KMS-11 (cell line): ENCODE measurements at regions not wholly inside any gene's neighbourhood (a gene's known extent, or its start where the extent isn't known, plus 50 kb on each side); places are given as distances from the start of the nearest gene placed in this dataset.
"Not testable (repeated sequence)": the region's sequence is repeated elsewhere in the genome, so short reads cannot be mapped to it uniquely, and the experiment has no call there.

Source experiments
- H2AFZ ChIP-seq: fragments of 200-600 bp; sonication (generic); 2 replicates; pipeline ENCODE4 v1.6.1; 2016; ENCODE audit warnings: antibody characterized with exemption, mixed run types, low read depth
- H3K27ac ChIP-seq: fragments of 200-600 bp; sonication (generic); 2 replicates; pipeline ENCODE4 v1.6.1; 2016; ENCODE audit warnings: mild to moderate bottlenecking, mixed run types
- H3K27me3 ChIP-seq: fragments of 200-600 bp; sonication (generic); 2 replicates; pipeline ENCODE4 v1.6.1; 2017; ENCODE audit warnings: mild to moderate bottlenecking, low read depth, mixed run types, moderate library complexity; ENCODE audit not compliant: insufficient read depth
- H3K36me3 ChIP-seq: fragments of 200-600 bp; sonication (generic); 2 replicates; pipeline ENCODE4 v1.6.1; 2017; ENCODE audit warnings: mild to moderate bottlenecking, mixed run types; ENCODE audit not compliant: insufficient read depth
- H3K4me1 ChIP-seq: fragments of 200-600 bp; sonication (generic); 2 replicates; pipeline ENCODE4 v1.6.1; 2016; ENCODE audit warnings: mild to moderate bottlenecking, low read depth, mixed run types; ENCODE audit not compliant: poor library complexity, severe bottlenecking
- H3K4me2 ChIP-seq: fragments of 200-600 bp; sonication (generic); 2 replicates; pipeline ENCODE4 v1.7.0; 2016; ENCODE audit warnings: mild to moderate bottlenecking, mixed run types
- H3K4me3 ChIP-seq: fragments of 200-600 bp; sonication (generic); IDR thresholded peaks from 2 replicates; pipeline ENCODE4 v1.6.1; 2017; ENCODE audit warnings: low read depth, low read length, mixed read lengths; ENCODE audit not compliant: insufficient read depth
- H3K79me2 ChIP-seq: fragments of 200-600 bp; sonication (generic); 2 replicates; pipeline ENCODE4 v1.6.1; 2016; ENCODE audit warnings: low read depth, mixed run types; ENCODE audit not compliant: insufficient read depth
- H3K9ac ChIP-seq: fragments of 200-600 bp; sonication (generic); 2 replicates; pipeline ENCODE4 v1.6.1; 2016; ENCODE audit warnings: mild to moderate bottlenecking, mixed run types
- H4K20me1 ChIP-seq: fragments of 200-600 bp; sonication (generic); 2 replicates; pipeline ENCODE4 v1.6.1; 2016; ENCODE audit warnings: mild to moderate bottlenecking, mixed run types; ENCODE audit not compliant: insufficient read depth
- CTCF ChIP-seq: fragments of 200-600 bp; sonication (generic); conservative IDR thresholded peaks from 2 replicates; pipeline ENCODE4 v1.6.1; 2017; ENCODE audit warnings: low read depth, mild to moderate bottlenecking, antibody characterized with exemption, low read length, moderate library complexity, mixed read lengths

GRCh38 chr9:74037274-74037673, 459.9 kb upstream of the RORB start:
- Histone ChIP-seq H3K4me1 (peaks cover 7% of the 10 kb centered on the region), H3K4me3 (no peak overlapping the region), H2AFZ (no peak overlapping the region), H4K20me1 (no peaks in the 10 kb centered on the region), H3K4me2 (no peak overlapping the region), H3K27me3 (no peaks in the 10 kb centered on the region), H3K27ac (no peak overlapping the region), H3K9ac (no peak overlapping the region), H3K36me3 (no peaks in the 10 kb centered on the region), H3K79me2 (no peaks in the 10 kb centered on the region)
- no peak for TF ChIP-seq CTCF

- no peaks in the 10 kb centered on the region for H3K79me2 ChIP-seq
- no peaks in the 10 kb centered on the region for H3K27me3 ChIP-seq
- H3K4me1 ChIP-seq = no peaks in the 10 kb centered on the region
- no peak overlapping the region for H3K4me2 ChIP-seq
- no peak overlapping the region for H3K27ac ChIP-seq
- no peak overlapping the region for H2AFZ ChIP-seq
- H3K9ac ChIP-seq = no peak overlapping the region
- no peak overlapping the region for H3K4me3 ChIP-seq
- TF ChIP-seq CTCF = no peak
- H4K20me1 ChIP-seq = no peaks in the 10 kb centered on the region
- H3K36me3 ChIP-seq = no peaks in the 10 kb centered on the region
Observed at GRCh38 chr9:74041588-74041987, 455.5 kb upstream of the RORB start.

- Histone ChIP-seq H3K79me2 (no peaks in the 10 kb centered on the region), H3K27ac (no peak overlapping the region), H3K36me3 (no peaks in the 10 kb centered on the region), H3K27me3 (no peaks in the 10 kb centered on the region), H3K4me1 (no peaks in the 10 kb centered on the region), H3K9ac (no peak overlapping the region), H3K4me2 (no peak overlapping the region), H4K20me1 (no peaks in the 10 kb centered on the region), H3K4me3 (no peak overlapping the region), H2AFZ (no peak overlapping the region)
- TF ChIP-seq CTCF = no peak
Observed at GRCh38 chr9:74044844-74045243, 452.3 kb upstream of the RORB start.

- no peaks in the 10 kb centered on the region for H3K36me3 ChIP-seq
- peak overlapping the region; percentile 58 for H3K27ac ChIP-seq
- H4K20me1 ChIP-seq = no peaks in the 10 kb centered on the region
- H3K79me2 ChIP-seq = no peaks in the 10 kb centered on the region
- TF ChIP-seq CTCF = no peak
- no peak overlapping the region for H3K4me3 ChIP-seq
- H3K9ac ChIP-seq = peak overlapping the region; percentile 5; the same call in 1 of the 2 replicates
- peak overlapping the region; percentile 99 for H3K4me2 ChIP-seq
- H2AFZ ChIP-seq = peak overlapping the region; percentile 39; the same call in 1 of the 2 replicates
- no peaks in the 10 kb centered on the region for H3K27me3 ChIP-seq
- peaks cover 27% of the 10 kb centered on the region for H3K4me1 ChIP-seq
Observed at GRCh38 chr9:74056023-74056422, 441.1 kb upstream of the RORB start.

GRCh38 chr9:74057051-74057450, 440.1 kb upstream of the RORB start:
- H3K79me2 ChIP-seq, H3K9ac ChIP-seq, H4K20me1 ChIP-seq, H3K27me3 ChIP-seq, H3K36me3 ChIP-seq, H3K4me3 ChIP-seq, H3K27ac ChIP-seq, H2AFZ ChIP-seq: not testable (repeated sequence)
- 0 out of 2 replicates have a peak overlapping the region, but pooled peaks have one; percentile 99 for H3K4me2 ChIP-seq
- H3K4me1 ChIP-seq = peaks cover 27% of the 10 kb centered on the region
